Activated T-helper 1 cell treated with anti-CD3 and anti-CD28 coated beads, Interleukin-12 subunit alpha, Interleukin-12 subunit beta, Interleukin-2, Interleukin-4 antibody, amounts not matched to agents 30 ng/mL and 10 ng/mL and 1 ng/mL, durations not matched to agents 14 hours and 24 hours and 36 hours (primary cell): ENCODE measurements at regions not wholly inside any gene's neighbourhood (a gene's known extent, or its start where the extent isn't known, plus 50 kb on each side); places are given as distances from the start of the nearest gene placed in this dataset.

ENCODE experiments used
- DNase-seq: peaks from one replicate; pipeline ENCODE4 v3.0.0; 2021; ENCODE audit warnings: low spot score
- H3K27ac Mint-ChIP-seq: one replicate; pipeline ENCODE4 v1.8.0; 2021; ENCODE audit warnings: mild to moderate bottlenecking, mixed read lengths
- H3K27me3 Mint-ChIP-seq: one replicate; pipeline ENCODE4 v1.8.0; 2022; ENCODE audit warnings: mild to moderate bottlenecking, moderate library complexity, mixed read lengths; ENCODE audit not compliant: insufficient read depth
- H3K36me3 Mint-ChIP-seq: one replicate; pipeline ENCODE4 v1.8.0; 2021; ENCODE audit warnings: low read depth, mixed read lengths
- H3K4me1 Mint-ChIP-seq: one replicate; pipeline ENCODE4 v1.8.0; 2021; ENCODE audit warnings: low read depth, mixed read lengths
- H3K4me3 Mint-ChIP-seq: one replicate; pipeline ENCODE4 v1.8.0; 2021; ENCODE audit warnings: mild to moderate bottlenecking, moderate library complexity, mixed read lengths
- H3K9me3 Mint-ChIP-seq: one replicate; pipeline ENCODE4 v1.8.0; 2021; ENCODE audit warnings: mixed read lengths
- intact Hi-C: fragments of 100-400 bp; cut with micrococcal nuclease; formaldehyde crosslinking; loops from one replicate; pipeline ENCODE4 v1.15.1; 2024

DNA sequence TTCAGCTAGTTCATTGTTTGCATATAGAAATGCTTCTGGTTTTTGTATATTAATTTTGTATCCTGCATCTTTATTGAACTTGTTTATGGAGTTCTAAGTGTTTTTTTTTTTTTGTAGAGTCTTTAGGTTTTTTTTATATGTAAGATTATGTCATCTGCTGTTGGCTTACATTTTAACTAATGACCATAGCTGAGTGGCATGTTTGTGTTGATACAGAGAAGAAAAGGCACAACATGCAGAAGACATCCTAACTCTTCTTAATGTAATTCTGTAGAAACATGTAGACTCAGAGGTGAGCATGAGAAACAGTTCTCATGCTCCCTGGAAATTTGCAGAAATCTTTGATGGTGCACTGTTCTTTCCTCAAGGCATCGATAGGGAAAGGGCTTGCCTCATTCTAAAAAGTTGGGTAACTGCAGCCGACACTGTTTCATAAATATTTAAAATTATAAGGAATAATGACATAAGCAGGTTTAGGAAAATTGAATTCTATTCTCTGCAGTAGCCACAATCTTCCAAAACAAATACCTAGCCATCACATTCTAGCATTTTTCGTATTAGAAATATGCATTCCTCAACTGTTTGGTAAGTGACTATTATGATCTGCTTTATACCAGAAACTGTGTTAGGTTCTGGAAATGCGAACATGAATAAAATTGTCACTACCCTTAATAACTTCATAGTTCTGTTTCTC is 499.6 kb upstream of the KCNMB2 start:
- Mint-ChIP-seq H3K9me3 (no peaks in the 10 kb centered on the region), H3K27ac (no peak overlapping the region), H3K4me3 (no peak overlapping the region), H3K36me3 (no peaks in the 10 kb centered on the region), H3K27me3 (no peaks in the 10 kb centered on the region), H3K4me1 (no peaks in the 10 kb centered on the region)
- DNase-seq, result no peak
- intact Hi-C loops, result no loop called here

DNA sequence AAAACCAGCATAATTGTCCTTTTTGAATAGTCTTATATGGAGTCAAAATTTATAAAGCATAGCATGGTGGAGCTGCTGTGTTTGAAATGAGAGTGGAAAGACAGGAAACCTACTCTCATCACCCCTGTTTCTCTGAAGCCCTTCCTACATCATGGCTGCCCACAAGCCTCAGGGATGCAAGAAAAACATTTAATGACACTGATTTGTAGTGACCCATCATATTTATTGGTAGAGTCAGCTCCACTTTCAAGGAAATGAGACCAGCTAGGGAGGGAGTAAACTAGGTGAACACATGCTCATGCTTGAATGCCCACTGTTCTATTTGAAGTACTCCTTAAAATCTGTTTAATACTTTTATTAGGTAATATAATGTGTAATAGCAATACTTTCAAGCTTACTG is 494.3 kb upstream of the KCNMB2 start:
- no peaks in the 10 kb centered on the region for H3K27me3 Mint-ChIP-seq

DNA sequence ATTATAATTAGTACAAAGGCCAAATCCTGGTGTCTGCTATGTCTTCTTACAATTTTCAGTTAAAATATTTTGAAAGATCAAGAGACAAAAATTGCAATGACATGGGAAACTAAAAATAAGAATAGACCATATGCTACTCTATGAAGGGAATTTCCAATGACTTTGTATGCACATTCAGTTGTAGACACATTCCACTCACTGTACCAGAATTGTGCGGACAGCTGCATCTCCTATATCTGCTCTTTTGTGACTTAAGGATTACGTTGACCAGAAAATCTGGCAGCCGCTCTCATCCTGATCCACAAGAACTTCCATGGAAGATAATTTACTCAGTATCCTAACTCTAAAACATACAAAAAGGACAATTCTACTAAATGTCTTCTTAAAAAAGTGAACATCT is 493.9 kb upstream of the KCNMB2 start:
- DNase-seq, result no peak
- Mint-ChIP-seq H3K9me3 (peaks cover 9% of the 10 kb centered on the region), H3K4me1 (no peaks in the 10 kb centered on the region), H3K4me3 (no peak overlapping the region), H3K27ac (no peak overlapping the region), H3K36me3 (no peaks in the 10 kb centered on the region), H3K27me3 (no peaks in the 10 kb centered on the region)
- intact Hi-C loops, result no loop called here

More for the DNA sequence above, 494.3 kb upstream of the KCNMB2 start:
- Mint-ChIP-seq H3K36me3 (no peaks in the 10 kb centered on the region), H3K4me1 (no peaks in the 10 kb centered on the region), H3K4me3 (no peak overlapping the region), H3K9me3 (peaks cover 9% of the 10 kb centered on the region), H3K27ac (no peak overlapping the region)
- no peak for DNase-seq
- intact Hi-C loops, result no loop called here

DNA sequence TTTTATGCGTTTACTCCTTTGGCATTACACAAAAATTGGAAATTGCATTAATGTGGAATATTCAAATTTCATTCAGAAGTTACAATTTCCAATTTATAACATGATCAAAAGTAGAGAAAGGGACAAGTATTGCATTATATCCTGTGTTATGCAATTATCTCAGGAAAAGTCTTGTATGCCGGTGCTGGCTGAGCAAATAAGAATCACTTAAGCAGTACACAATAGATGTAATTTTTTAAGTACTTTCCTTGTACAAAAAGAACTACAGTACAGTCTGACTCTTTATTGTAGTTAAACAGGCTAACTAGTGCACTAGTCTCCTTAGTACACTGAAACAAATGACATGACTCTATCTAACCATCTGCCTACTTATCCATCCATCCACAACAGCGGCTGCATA is 493.2 kb upstream of the KCNMB2 start:
- DNase-seq, result no peak
- no peaks in the 10 kb centered on the region for H3K4me1 Mint-ChIP-seq
- H3K27ac Mint-ChIP-seq, result no peak overlapping the region

DNA sequence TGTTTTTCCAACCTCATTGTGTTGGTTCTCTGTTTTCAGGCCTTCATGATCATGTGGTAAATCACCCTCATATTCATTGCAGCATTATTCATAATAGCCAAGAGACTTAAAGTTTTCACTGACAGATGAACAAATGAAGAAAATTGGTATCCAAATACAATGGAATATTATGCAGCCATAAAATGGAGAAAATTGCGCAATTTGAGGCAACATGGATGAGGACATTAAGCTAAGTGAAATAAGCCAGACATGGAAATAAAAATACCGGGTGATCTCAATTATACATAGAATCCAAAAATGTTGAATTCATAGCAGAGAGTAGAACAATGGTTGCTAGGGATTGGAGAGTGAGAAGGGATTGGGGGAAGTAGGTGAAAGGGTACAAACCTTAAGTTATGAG is 491.9 kb upstream of the KCNMB2 start:
- Mint-ChIP-seq H3K27me3 (no peaks in the 10 kb centered on the region), H3K36me3 (no peaks in the 10 kb centered on the region), H3K4me3 (no peak overlapping the region), H3K4me1 (no peaks in the 10 kb centered on the region), H3K9me3 (peaks cover 9% of the 10 kb centered on the region), H3K27ac (no peak overlapping the region)
- no peak for DNase-seq
- intact Hi-C loops, result no loop called here

More for the DNA sequence above, 493.2 kb upstream of the KCNMB2 start:
- Mint-ChIP-seq H3K4me3 (no peak overlapping the region), H3K9me3 (peaks cover 9% of the 10 kb centered on the region), H3K36me3 (no peaks in the 10 kb centered on the region), H3K27me3 (no peaks in the 10 kb centered on the region)
- intact Hi-C loops, result no loop called here

DNA sequence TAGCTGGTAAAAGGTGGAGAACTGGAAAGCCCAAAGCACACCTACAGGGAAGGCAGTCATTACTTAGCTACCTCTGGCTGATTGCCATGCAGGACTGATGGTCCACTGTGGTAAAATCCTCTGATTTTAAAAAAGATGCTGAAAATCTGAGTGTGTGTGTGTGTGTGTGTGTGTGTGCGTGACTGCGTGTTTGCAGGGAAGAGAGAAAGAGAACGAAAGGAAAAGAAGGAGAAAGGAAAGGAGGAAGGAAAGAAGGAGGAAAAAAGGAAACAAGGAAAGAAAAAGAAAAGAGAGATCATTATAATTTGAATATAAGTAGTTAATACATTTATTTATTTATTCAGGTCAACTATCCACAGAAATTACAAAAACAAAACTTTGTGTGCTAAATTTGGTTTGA is 488.7 kb upstream of the KCNMB2 start:
- intact Hi-C loops, result no loop called here
- H3K4me3 Mint-ChIP-seq, result no peak overlapping the region
- no peaks in the 10 kb centered on the region for H3K4me1 Mint-ChIP-seq
- no peaks in the 10 kb centered on the region for H3K27me3 Mint-ChIP-seq
- H3K36me3 Mint-ChIP-seq, result no peaks in the 10 kb centered on the region
- H3K27ac Mint-ChIP-seq, result no peak overlapping the region
- no peak for DNase-seq
- peaks cover 9% of the 10 kb centered on the region for H3K9me3 Mint-ChIP-seq

DNA sequence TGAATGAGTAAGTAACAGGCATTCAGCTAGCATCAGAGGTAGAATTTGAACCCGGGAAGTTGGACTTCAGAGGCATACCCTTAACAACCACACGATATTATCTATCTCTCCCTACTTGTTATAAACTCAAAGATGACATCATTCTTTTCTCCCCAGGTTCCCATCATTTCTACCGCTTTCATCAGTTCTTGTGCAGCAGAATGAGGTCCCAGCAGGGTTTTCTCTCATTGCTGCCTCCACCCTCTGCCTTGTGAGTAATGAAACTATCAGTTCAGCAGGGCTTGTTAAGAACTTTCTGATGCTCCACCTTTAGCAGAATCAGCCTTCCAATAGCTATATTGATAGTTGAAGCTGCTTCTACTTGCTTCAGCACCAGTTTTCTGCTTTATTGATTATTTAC is 487.5 kb upstream of the KCNMB2 start:
- no peak for DNase-seq
- Mint-ChIP-seq H3K27me3 (no peaks in the 10 kb centered on the region), H3K36me3 (no peaks in the 10 kb centered on the region), H3K4me3 (no peak overlapping the region), H3K27ac (no peak overlapping the region), H3K9me3 (peaks cover 7% of the 10 kb centered on the region), H3K4me1 (no peaks in the 10 kb centered on the region)
- intact Hi-C loops, result no loop called here

DNA sequence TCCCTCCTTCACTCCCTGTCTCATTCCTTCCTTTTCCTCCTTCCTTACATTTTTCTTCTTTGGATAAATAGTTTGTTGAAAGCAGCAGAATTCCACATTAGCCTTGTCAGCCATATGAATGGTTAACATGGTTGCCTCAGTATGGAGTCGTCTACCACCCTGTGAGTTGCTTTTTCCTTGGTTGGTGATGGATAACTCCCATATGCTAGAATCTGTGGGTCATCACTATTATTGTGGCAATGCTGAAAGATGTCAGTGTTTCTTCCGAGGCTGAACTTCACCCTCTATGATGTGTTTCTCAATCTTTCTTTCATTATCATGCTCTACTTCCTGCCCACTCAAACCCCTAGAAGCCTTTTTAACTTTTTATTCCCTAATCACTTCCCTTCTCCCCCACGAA is 481.8 kb upstream of the KCNMB2 start:
- Mint-ChIP-seq H3K36me3 (no peaks in the 10 kb centered on the region), H3K27ac (no peak overlapping the region), H3K27me3 (no peaks in the 10 kb centered on the region), H3K4me1 (no peaks in the 10 kb centered on the region), H3K4me3 (no peak overlapping the region), H3K9me3 (peaks cover 4% of the 10 kb centered on the region)
- DNase-seq, result no peak
- intact Hi-C loops, result no loop called here

DNA sequence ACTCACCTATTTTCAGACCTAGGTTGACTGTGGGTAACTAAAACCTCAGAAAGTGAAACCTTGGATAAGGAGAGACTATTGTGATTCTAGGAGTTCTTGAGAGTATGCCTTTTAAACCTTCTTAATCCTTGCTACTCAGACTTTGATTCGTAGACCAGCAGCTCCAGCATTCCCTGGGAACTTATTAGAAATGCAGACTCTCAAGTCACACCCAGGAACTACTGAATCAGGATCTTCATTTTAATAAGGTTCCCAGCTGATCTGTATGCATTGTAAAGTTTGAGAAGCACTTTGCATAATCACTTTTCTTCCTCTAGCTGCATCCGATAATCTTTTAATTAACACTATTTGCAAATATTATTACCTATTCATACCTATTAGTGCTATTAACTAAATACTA is 480.3 kb upstream of the KCNMB2 start:
- DNase-seq, result no peak
- no peak overlapping the region for H3K4me3 Mint-ChIP-seq
- intact Hi-C loops, result no loop called here
- H3K27me3 Mint-ChIP-seq, result no peaks in the 10 kb centered on the region
- H3K4me1 Mint-ChIP-seq, result no peaks in the 10 kb centered on the region
- H3K36me3 Mint-ChIP-seq, result no peaks in the 10 kb centered on the region
- H3K9me3 Mint-ChIP-seq, result peaks cover 4% of the 10 kb centered on the region
- no peak overlapping the region for H3K27ac Mint-ChIP-seq

DNA sequence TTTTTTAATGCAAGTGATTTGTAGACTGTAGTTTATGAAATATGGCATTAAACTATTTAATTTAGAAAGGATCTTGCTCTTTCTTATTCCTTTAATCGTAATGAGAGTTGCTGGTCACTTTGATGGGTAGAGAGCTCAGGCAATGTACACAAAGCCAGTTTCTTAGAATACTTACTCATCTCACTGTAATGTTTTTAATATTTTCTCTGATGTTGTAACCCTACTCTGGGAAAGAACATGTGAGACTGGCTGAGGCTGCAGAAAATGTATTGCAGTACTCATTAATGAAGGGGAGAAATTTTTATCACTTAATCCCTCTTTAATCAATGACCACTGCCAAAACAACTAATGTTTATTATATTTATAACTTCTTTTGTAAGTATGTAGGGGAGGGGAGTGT is 479.4 kb upstream of the KCNMB2 start:
- Mint-ChIP-seq H3K27ac (no peak overlapping the region), H3K27me3 (no peaks in the 10 kb centered on the region), H3K4me3 (no peak overlapping the region), H3K9me3 (peaks cover 4% of the 10 kb centered on the region), H3K4me1 (no peaks in the 10 kb centered on the region), H3K36me3 (no peaks in the 10 kb centered on the region)
- intact Hi-C loops, result no loop called here
- no peak for DNase-seq

DNA sequence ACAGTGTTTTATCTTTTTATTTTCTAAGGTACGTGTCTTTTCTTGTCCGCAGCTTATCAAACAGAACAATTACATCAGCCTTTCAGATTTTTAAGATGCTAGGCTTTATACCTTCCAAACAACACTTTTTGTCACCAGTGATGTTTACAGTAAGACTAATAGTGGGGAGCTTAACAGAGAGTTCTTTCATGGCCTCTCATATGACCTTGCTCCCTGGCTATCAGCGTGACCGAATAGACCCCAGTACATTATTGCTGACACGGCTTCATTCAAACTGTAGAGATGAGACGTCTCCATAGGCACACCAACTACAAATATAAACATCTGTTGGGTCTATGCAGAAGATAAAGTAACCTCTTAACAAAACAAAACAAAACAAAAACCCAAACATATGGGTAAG is 477.6 kb upstream of the KCNMB2 start:
- H3K9me3 Mint-ChIP-seq, result peaks cover 2% of the 10 kb centered on the region
- no peaks in the 10 kb centered on the region for H3K27me3 Mint-ChIP-seq
- H3K4me3 Mint-ChIP-seq, result no peak overlapping the region
- H3K36me3 Mint-ChIP-seq, result no peaks in the 10 kb centered on the region
- H3K4me1 Mint-ChIP-seq, result no peaks in the 10 kb centered on the region
- intact Hi-C loops, result no loop called here
- DNase-seq, result no peak
- H3K27ac Mint-ChIP-seq, result no peak overlapping the region

DNA sequence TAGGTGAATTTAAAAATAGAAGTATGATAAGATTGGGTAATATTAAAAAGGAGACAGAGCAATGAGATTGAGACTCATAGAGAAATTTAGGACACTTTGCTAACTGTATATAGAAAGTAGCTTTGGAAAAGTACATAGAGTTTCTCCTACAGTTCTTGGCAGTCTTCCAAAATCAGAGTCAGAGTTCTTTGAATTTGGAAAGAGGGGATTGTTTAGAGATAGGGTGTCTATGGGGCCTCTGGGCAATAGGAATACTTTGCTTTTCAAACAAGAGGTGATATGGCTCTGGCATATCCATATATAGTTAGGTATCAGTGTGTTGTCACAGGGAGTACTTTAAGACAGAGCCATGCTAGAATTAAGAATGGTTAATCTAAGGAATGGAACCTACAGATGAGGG is 477.1 kb upstream of the KCNMB2 start:
- intact Hi-C loops, result no loop called here
- H3K9me3 Mint-ChIP-seq, result no peaks in the 10 kb centered on the region
- no peak overlapping the region for H3K4me3 Mint-ChIP-seq
- no peaks in the 10 kb centered on the region for H3K27me3 Mint-ChIP-seq
- H3K4me1 Mint-ChIP-seq, result no peaks in the 10 kb centered on the region
- H3K27ac Mint-ChIP-seq, result no peak overlapping the region
- DNase-seq, result no peak
- no peaks in the 10 kb centered on the region for H3K36me3 Mint-ChIP-seq

DNA sequence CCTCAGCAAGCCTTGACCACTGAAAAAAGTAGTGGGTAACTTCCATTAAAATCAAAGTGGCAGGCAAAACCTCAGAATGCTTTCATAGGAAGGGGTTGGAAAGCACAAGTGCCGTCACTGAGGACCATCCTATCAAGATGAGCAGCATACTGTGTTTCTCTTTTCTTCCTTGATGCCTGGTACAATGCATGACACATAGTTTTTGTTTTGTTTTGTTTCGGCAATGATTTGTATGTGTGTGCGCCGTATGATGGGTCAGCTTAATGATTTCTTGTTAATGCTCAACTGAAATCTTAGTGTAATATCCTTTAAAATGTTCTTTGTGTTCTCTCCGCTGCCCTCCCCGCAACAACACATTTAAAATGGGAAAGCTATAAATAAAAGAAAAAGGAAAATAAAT is 476.4 kb upstream of the KCNMB2 start:
- Mint-ChIP-seq H3K4me3 (no peak overlapping the region), H3K9me3 (no peaks in the 10 kb centered on the region), H3K36me3 (no peaks in the 10 kb centered on the region), H3K27ac (no peak overlapping the region), H3K27me3 (no peaks in the 10 kb centered on the region), H3K4me1 (no peaks in the 10 kb centered on the region)
- intact Hi-C loops, result no loop called here
- no peak for DNase-seq

DNA sequence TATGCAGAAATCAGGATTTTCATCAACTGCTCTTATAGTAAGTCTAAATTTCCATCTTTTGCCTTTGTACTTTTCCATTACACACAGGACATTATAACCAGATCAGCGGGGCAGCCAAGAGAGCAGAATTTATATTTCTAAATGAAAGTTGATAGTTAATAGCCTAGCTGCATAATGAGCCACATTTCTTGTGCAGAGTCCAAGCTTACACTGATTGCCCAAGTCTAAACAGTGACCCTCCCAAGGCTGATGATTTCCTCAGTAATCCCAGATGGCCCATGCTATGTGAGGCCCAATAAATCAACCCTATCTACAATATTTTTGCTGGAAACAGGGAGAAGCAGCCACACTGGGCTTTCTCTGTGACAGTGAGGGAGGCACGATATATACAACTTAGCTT is 475.8 kb upstream of the KCNMB2 start:
- intact Hi-C loops, result no loop called here
- H3K27me3 Mint-ChIP-seq, result no peaks in the 10 kb centered on the region
- no peaks in the 10 kb centered on the region for H3K4me1 Mint-ChIP-seq
- no peaks in the 10 kb centered on the region for H3K36me3 Mint-ChIP-seq
- no peak for DNase-seq
- no peak overlapping the region for H3K4me3 Mint-ChIP-seq
- no peak overlapping the region for H3K27ac Mint-ChIP-seq
- no peaks in the 10 kb centered on the region for H3K9me3 Mint-ChIP-seq
